ENCODE measurements at regions not wholly inside any gene's neighbourhood (a gene's known extent, or its start where the extent isn't known, plus 50 kb on each side); places are given as distances from the start of the nearest gene placed in this dataset.

GRCh38 chr15:70390723-70391122 lies 293.0 kb upstream of the TLE3 start:
- H3K27me3 ChIP-seq = no peaks in the 10 kb centered on the region
- peaks cover 0 to 3% (median 0%) of the 10 kb centered on the region in 3 donors for H3K9me3 ChIP-seq (replicated peaks in 1 of 3)
- no peak for DNase-seq
- H3K4me1 ChIP-seq (replicated peaks in 1 of 2) = no peaks in the 10 kb centered on the region
- no peaks in the 10 kb centered on the region for H3K36me3 ChIP-seq (replicated peaks in 1 of 2)
- no peak overlapping the region for H3K27ac ChIP-seq
- H3K4me3 ChIP-seq = no peak overlapping the region
- intact Hi-C loops (cut with DNase I) = no loop called here
- no peak for TF ChIP-seq POLR2A (IDR thresholded peaks at IDR 0.05)
- TF ChIP-seq, protein P1, sequence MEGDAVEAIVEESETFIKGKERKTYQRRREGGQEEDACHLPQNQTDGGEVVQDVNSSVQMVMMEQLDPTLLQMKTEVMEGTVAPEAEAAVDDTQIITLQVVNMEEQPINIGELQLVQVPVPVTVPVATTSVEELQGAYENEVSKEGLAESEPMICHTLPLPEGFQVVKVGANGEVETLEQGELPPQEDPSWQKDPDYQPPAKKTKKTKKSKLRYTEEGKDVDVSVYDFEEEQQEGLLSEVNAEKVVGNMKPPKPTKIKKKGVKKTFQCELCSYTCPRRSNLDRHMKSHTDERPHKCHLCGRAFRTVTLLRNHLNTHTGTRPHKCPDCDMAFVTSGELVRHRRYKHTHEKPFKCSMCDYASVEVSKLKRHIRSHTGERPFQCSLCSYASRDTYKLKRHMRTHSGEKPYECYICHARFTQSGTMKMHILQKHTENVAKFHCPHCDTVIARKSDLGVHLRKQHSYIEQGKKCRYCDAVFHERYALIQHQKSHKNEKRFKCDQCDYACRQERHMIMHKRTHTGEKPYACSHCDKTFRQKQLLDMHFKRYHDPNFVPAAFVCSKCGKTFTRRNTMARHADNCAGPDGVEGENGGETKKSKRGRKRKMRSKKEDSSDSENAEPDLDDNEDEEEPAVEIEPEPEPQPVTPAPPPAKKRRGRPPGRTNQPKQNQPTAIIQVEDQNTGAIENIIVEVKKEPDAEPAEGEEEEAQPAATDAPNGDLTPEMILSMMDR (IDR thresholded peaks at IDR 0.05) = no peak

DNA sequence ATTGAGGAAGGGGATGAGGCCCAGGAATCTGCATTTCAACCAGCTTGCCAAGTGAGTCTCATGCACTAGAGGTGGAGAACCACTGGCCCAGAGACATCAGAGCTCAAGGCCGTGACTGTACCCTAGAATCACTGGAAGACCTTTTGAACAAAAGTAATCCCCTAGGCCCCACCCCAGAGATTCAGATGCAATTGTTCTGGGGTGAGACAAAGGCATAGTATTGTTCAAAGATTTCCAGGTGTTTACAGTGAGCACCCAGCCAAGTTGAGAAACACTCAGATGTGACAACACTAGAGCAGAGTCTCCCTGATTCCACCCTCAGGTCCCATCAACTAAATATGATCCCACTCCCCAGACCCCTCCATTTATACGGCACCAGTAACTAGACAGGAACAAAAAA lies 290.3 kb upstream of the TLE3 start:
- Histone ChIP-seq H3K4me3 (no peak overlapping the region), H3K4me1 (replicated peaks in 1 of 2) (no peaks in the 10 kb centered on the region), H3K36me3 (replicated peaks in 1 of 2) (no peaks in the 10 kb centered on the region), H3K27me3 (no peaks in the 10 kb centered on the region), H3K27ac (no peak overlapping the region), H3K9me3 (replicated peaks in 1 of 3) (peaks cover 0 to 3% (median 0%) of the 10 kb centered on the region in 3 donors)
- DNase-seq = no peak
- WGBS, 4 donors = 86 to 95% (median 87%) methylated on average over 2 of the region's 2 CpGs
- intact Hi-C loops (cut with DNase I) = no loop called here
- TF ChIP-seq, protein P1 (IDR thresholded peaks at IDR 0.05) = no peak
- no peak for TF ChIP-seq POLR2A (IDR thresholded peaks at IDR 0.05)

DNA sequence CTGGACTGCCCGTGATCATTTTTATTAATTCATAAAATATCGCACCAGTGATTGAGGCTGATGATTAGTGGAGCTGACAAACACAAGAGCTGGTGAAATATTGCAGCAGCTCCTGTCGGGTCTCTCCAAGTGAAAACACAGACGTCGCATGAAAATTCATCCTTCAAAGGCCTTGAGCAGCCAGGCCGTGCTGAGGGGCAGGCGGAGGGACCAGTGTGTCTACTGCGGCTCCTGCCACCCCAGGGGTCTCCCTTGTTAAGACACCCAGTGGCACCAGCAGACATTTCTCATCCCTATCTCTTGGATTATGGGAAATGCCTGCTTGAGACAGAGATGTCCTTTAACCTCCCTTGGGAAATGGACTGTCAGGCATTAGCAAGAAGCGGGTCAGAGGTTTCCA lies 289.4 kb upstream of the TLE3 start:
- Histone ChIP-seq H3K36me3 (replicated peaks in 1 of 2) (no peaks in the 10 kb centered on the region), H3K4me1 (replicated peaks in 1 of 2) (no peaks in the 10 kb centered on the region), H3K4me3 (no peak overlapping the region), H3K27me3 (no peaks in the 10 kb centered on the region), H3K27ac (no peak overlapping the region), H3K9me3 (replicated peaks in 1 of 3) (peaks cover 0 to 3% (median 0%) of the 10 kb centered on the region in 3 donors)
- TF ChIP-seq POLR2A (IDR thresholded peaks at IDR 0.05) = no peak
- TF ChIP-seq, protein P1 (IDR thresholded peaks at IDR 0.05) = no peak
- WGBS, 4 donors = 70 to 82% (median 77%) methylated on average over 9 of the region's 9 CpGs
- intact Hi-C loops (cut with DNase I) = no loop called here
- peak in 1 of 7 donors; percentile 45 for DNase-seq

- peak in 1 of 7 donors; percentile 28 for DNase-seq
- no peaks in the 10 kb centered on the region for H3K27me3 ChIP-seq
Observed at GRCh38 chr15:70385711-70386110, 288.0 kb upstream of the TLE3 start.

More at GRCh38 chr15:70385711-70386110, 288.0 kb upstream of the TLE3 start:
- H3K27ac ChIP-seq = no peak overlapping the region
- no peak overlapping the region for H3K4me3 ChIP-seq
- peaks cover 0 to under 1% (median 0%) of the 10 kb centered on the region in 3 donors for H3K9me3 ChIP-seq (replicated peaks in 1 of 3)
- no peaks in the 10 kb centered on the region for H3K36me3 ChIP-seq (replicated peaks in 1 of 2)
- TF ChIP-seq, protein P1 (IDR thresholded peaks at IDR 0.05) = no peak
- no peak for TF ChIP-seq POLR2A (IDR thresholded peaks at IDR 0.05)
- WGBS, 4 donors = 91 to 97% (median 97%) methylated on average over 8 of the region's 8 CpGs
- no peaks in the 10 kb centered on the region for H3K4me1 ChIP-seq (replicated peaks in 1 of 2)
- intact Hi-C loops (cut with DNase I) = no loop called here
